H9 (cell line): ENCODE measurements at regions not wholly inside any gene's neighbourhood (a gene's known extent, or its start where the extent isn't known, plus 50 kb on each side); places are given as distances from the start of the nearest gene placed in this dataset.

ENCODE experiments used
- DNase-seq: peaks from one replicate; pipeline ENCODE4 v3.0.0-alpha.2; 2017
- H2AFZ ChIP-seq: one replicate; pipeline ENCODE4 v1.6.1; 2013; ENCODE audit warnings: mild to moderate bottlenecking, low read length, control low read depth, moderate library complexity
- H2AK5ac ChIP-seq: 2 replicates; pipeline ENCODE4 v1.6.1; 2013; ENCODE audit warnings: low read length, control low read depth, mixed read lengths; ENCODE audit not compliant: insufficient read length
- H2BK120ac ChIP-seq: one replicate; pipeline ENCODE4 v1.6.1; 2013; ENCODE audit warnings: low read depth, mild to moderate bottlenecking, low read length, control low read depth, inconsistent platforms; ENCODE audit not compliant: poor library complexity, severe bottlenecking
- H2BK12ac ChIP-seq: 2 replicates; pipeline ENCODE4 v1.6.1; 2013; ENCODE audit warnings: low read length, control low read depth, mixed read lengths, low read depth; ENCODE audit not compliant: insufficient read length
- H2BK15ac ChIP-seq: 2 replicates; pipeline ENCODE4 v1.6.1; 2013; ENCODE audit warnings: low read depth, low read length, control low read depth
- H2BK20ac ChIP-seq: one replicate; pipeline ENCODE4 v1.6.1; 2013; ENCODE audit warnings: low read depth, mild to moderate bottlenecking, low read length, control low read depth, inconsistent platforms; ENCODE audit not compliant: poor library complexity, severe bottlenecking
- H2BK5ac ChIP-seq: 2 replicates; pipeline ENCODE4 v1.6.1; 2013; ENCODE audit warnings: low read length, control low read depth, mixed read lengths; ENCODE audit not compliant: insufficient read length
- H3K14ac ChIP-seq: 2 replicates; pipeline ENCODE4 v1.6.1; 2013; ENCODE audit warnings: low read length, control low read depth; ENCODE audit not compliant: insufficient read depth
- H3K18ac ChIP-seq: 2 replicates; pipeline ENCODE4 v1.6.1; 2013; ENCODE audit warnings: low read depth, mild to moderate bottlenecking, mixed read lengths, low read length, control low read depth; ENCODE audit not compliant: insufficient read length
- H3K23ac ChIP-seq: 2 replicates; pipeline ENCODE4 v1.6.1; 2013; ENCODE audit warnings: low read length, control low read depth, mixed read lengths, low read depth; ENCODE audit not compliant: insufficient read length
- H3K23me2 ChIP-seq: 2 replicates; pipeline ENCODE4 v1.6.1; 2013; ENCODE audit warnings: low read depth, mild to moderate bottlenecking, mixed read lengths, low read length, control low read depth; ENCODE audit not compliant: insufficient read length, poor library complexity, severe bottlenecking
- H3K27ac ChIP-seq: 2 replicates; pipeline ENCODE4 v1.5.1; 2013; ENCODE audit warnings: low read length, control low read depth, mixed read lengths, low read depth; ENCODE audit not compliant: insufficient read length
- H3K27me3 ChIP-seq: 2 replicates; pipeline ENCODE4 v1.6.1; 2013; ENCODE audit warnings: low read length, control low read depth, inconsistent platforms; ENCODE audit not compliant: insufficient read depth
- H3K4ac ChIP-seq: 2 replicates; pipeline ENCODE4 v1.6.1; 2013; ENCODE audit warnings: low read depth, mild to moderate bottlenecking, control low read depth, inconsistent platforms, low read length, moderate library complexity
- H3K4me1 ChIP-seq: 2 replicates; pipeline ENCODE4 v1.6.1; 2013; ENCODE audit warnings: low read length, control low read depth, inconsistent platforms; ENCODE audit not compliant: insufficient read depth
- H3K4me2 ChIP-seq: 2 replicates; pipeline ENCODE4 v1.6.1; 2013; ENCODE audit warnings: low read length, control low read depth, mixed read lengths; ENCODE audit not compliant: insufficient read length, insufficient read depth
- H3K56ac ChIP-seq: 2 replicates; pipeline ENCODE4 v1.6.1; 2013; ENCODE audit warnings: low read depth, mild to moderate bottlenecking, mixed read lengths, low read length, control low read depth; ENCODE audit not compliant: insufficient read length
- H3K79me1 ChIP-seq: 2 replicates; pipeline ENCODE4 v1.6.1; 2013; ENCODE audit warnings: low read depth, mild to moderate bottlenecking, moderate library complexity, low read length, control low read depth, inconsistent platforms; ENCODE audit not compliant: insufficient read depth, poor library complexity, severe bottlenecking
- H3K79me2 ChIP-seq: 2 replicates; pipeline ENCODE4 v1.6.1; 2013; ENCODE audit warnings: low read length, control low read depth, inconsistent platforms; ENCODE audit not compliant: insufficient read depth
- H3K9ac ChIP-seq: 2 replicates; pipeline ENCODE4 v1.6.1; 2013; ENCODE audit warnings: low read length, control low read depth, mixed read lengths; ENCODE audit not compliant: insufficient read length; ENCODE audit errors: extremely low read depth
- H3K9me3 ChIP-seq: one replicate; pipeline ENCODE4 v1.6.1; 2013; ENCODE audit warnings: low read depth, low read length, inconsistent platforms; ENCODE audit not compliant: control insufficient read depth
- H3T11ph ChIP-seq: one replicate; pipeline ENCODE4 v1.6.1; 2013; ENCODE audit warnings: mild to moderate bottlenecking, low read length, control low read depth, inconsistent platforms
- H4K20me1 ChIP-seq: one replicate; pipeline ENCODE4 v1.6.1; 2013; ENCODE audit not compliant: control insufficient read depth, insufficient read length, insufficient read depth
- H4K5ac ChIP-seq: 2 replicates; pipeline ENCODE4 v1.6.1; 2013; ENCODE audit warnings: low read depth, mild to moderate bottlenecking, mixed read lengths, low read length, control low read depth; ENCODE audit not compliant: insufficient read length
- H4K8ac ChIP-seq: replicated peaks from 2 replicates; pipeline ENCODE4 v1.6.1; 2013; ENCODE audit warnings: low read length, control low read depth, mixed read lengths, low read depth; ENCODE audit not compliant: insufficient read length
- H4K91ac ChIP-seq: 2 replicates; pipeline ENCODE4 v1.6.1; 2013; ENCODE audit warnings: low read depth, mild to moderate bottlenecking, moderate library complexity, mixed read lengths, low read length, control low read depth; ENCODE audit not compliant: insufficient read length
- H3K27ac Mint-ChIP-seq, 3 experiments: 2 replicates in 2 of 3; 3 replicates in 1 of 3; pipeline ENCODE4 v1.8.0; 2020 to 2021; ENCODE audit warnings: mixed read lengths in 3 of 3, mild to moderate bottlenecking in 1 of 3, moderate library complexity in 1 of 3
- H3K27me3 Mint-ChIP-seq: 2 replicates; pipeline ENCODE4 v1.8.0; 2021; ENCODE audit warnings: low read depth, mild to moderate bottlenecking, moderate library complexity, mixed read lengths
- H3K36me3 Mint-ChIP-seq, 3 experiments: 2 replicates in 2 of 3; 3 replicates in 1 of 3; pipeline ENCODE4 v1.8.0; 2020 to 2021; ENCODE audit warnings: low read depth in 3 of 3, mixed read lengths in 3 of 3; ENCODE audit not compliant: insufficient read depth in 1 of 3
- H3K4me1 Mint-ChIP-seq, 2 experiments: 2 replicates each; pipeline ENCODE4 v1.8.0; 2020; ENCODE audit warnings: mixed read lengths in 2 of 2
- H3K4me3 Mint-ChIP-seq, 2 experiments: 2 replicates in 1 of 2; 3 replicates in 1 of 2; pipeline ENCODE4 v1.8.0; 2020 to 2021; ENCODE audit warnings: mild to moderate bottlenecking in 2 of 2, mixed read lengths in 2 of 2, moderate library complexity in 1 of 2
- H3K9me3 Mint-ChIP-seq, 2 experiments: 2 replicates in 1 of 2; 3 replicates in 1 of 2; pipeline ENCODE4 v1.8.0; 2020; ENCODE audit warnings: mild to moderate bottlenecking in 2 of 2, mixed read lengths in 2 of 2, moderate library complexity in 1 of 2
- CTCF ChIP-seq: fragments of 200-600 bp; sonication (generic); conservative IDR thresholded peaks from 3 replicates; pipeline ENCODE4 v1.8.0; 2021; ENCODE audit warnings: antibody characterized with exemption, mild to moderate bottlenecking
- WGBS: extraction: QIAGEN DNeasy Blood & Tissue Kit; methylation state at CpG from one replicate; pipeline ENCODE4 v1.1.7; 2013; ENCODE audit warnings: missing lambda C conversion rate, low lambda C conversion rate, mixed read lengths; ENCODE audit not compliant: insufficient read length; ENCODE audit errors: extremely low coverage; 5-methylcytosine and 5-hydroxymethylcytosine counted together

- Mint-ChIP-seq H3K9me3 (peaks cover 3 to 18% of the 10 kb centered on the region in 2 experiments; a peak in 4 of 5 replicates), H3K4me3 (no peak overlapping the region), H3K36me3 (peaks cover 0 to 9% (median 0%) of the 10 kb centered on the region in 3 experiments; a peak in 2 of 7 replicates), H3K27me3 (no peaks in the 10 kb centered on the region), H3K27ac (no peak overlapping the region), H3K4me1 (no peaks in the 10 kb centered on the region)
- Histone ChIP-seq H4K5ac (no peak overlapping the region), H3K18ac (no peak overlapping the region), H3K56ac (no peak overlapping the region), H2BK5ac (no peak overlapping the region), H3K9me3 (no peaks in the 10 kb centered on the region), H4K8ac (no peak overlapping the region), H3K4ac (no peak overlapping the region), H3T11ph (no peak overlapping the region), H3K23me2 (no peaks in the 10 kb centered on the region), H2BK120ac (no peak overlapping the region), H3K79me1 (no peaks in the 10 kb centered on the region), H2BK12ac (no peak overlapping the region), H4K91ac (no peak overlapping the region), H3K9ac (no peak overlapping the region), H2BK15ac (no peak overlapping the region), H3K79me2 (no peaks in the 10 kb centered on the region), H3K23ac (no peak overlapping the region), H3K4me1 (no peaks in the 10 kb centered on the region; the same call in 1 of the 2 replicates), H3K14ac (no peak overlapping the region), H4K20me1 (no peaks in the 10 kb centered on the region), H3K27me3 (no peaks in the 10 kb centered on the region), H2AFZ (no peak overlapping the region), H2BK20ac (no peak overlapping the region), H2AK5ac (no peak overlapping the region), H3K27ac (no peak overlapping the region), H3K4me2 (no peak overlapping the region)
- DNase-seq, result no peak
- TF ChIP-seq CTCF, result no peak
- no CpG with 5 or more reads among the region's 1 CpG for WGBS
Measured at GRCh38 chr14:86414146-86414545, 884.2 kb downstream of the FLRT2 start.
